Neural crest cell (in vitro differentiated cells): ENCODE measurements at regions not wholly inside any gene's neighbourhood (a gene's known extent, or its start where the extent isn't known, plus 50 kb on each side); places are given as distances from the start of the nearest gene placed in this dataset.

Source experiments
- DNase-seq: peaks from one replicate; pipeline ENCODE4 v3.0.0; 2021; ENCODE audit warnings: low read depth, mixed read lengths, low spot score
- H3K27ac Mint-ChIP-seq: one replicate; pipeline ENCODE4 v1.8.0; 2021; ENCODE audit warnings: mild to moderate bottlenecking, mixed read lengths; ENCODE audit not compliant: unreplicated experiment
- H3K27me3 Mint-ChIP-seq: 2 replicates; pipeline ENCODE4 v1.8.0; 2021; ENCODE audit warnings: low read depth, mild to moderate bottlenecking, mixed read lengths
- H3K36me3 Mint-ChIP-seq: 2 replicates; pipeline ENCODE4 v1.8.0; 2021; ENCODE audit warnings: low read depth, mild to moderate bottlenecking, mixed read lengths
- H3K4me1 Mint-ChIP-seq: 2 replicates; pipeline ENCODE4 v1.8.0; 2021; ENCODE audit warnings: mixed read lengths
- H3K4me3 Mint-ChIP-seq: one replicate; pipeline ENCODE4 v1.8.0; 2021; ENCODE audit warnings: mild to moderate bottlenecking, mixed read lengths
- H3K9me3 Mint-ChIP-seq: 2 replicates; pipeline ENCODE4 v1.8.0; 2021; ENCODE audit warnings: mixed read lengths
- CTCF ChIP-seq: fragments of 200-600 bp; sonication (generic); conservative IDR thresholded peaks from 2 replicates; pipeline ENCODE4 v1.5.0; 2021; ENCODE audit warnings: antibody characterized with exemption, mild to moderate bottlenecking

GRCh38 chr17:15048933-15049794 is 216.0 kb downstream of the PMP22 start:
- Mint-ChIP-seq H3K27ac (no peak overlapping the region), H3K4me1 (peaks cover 24% of the 10 kb centered on the region), H3K36me3 (no peaks in the 10 kb centered on the region), H3K27me3 (no peaks in the 10 kb centered on the region), H3K4me3 (peak overlapping the region; percentile 0), H3K9me3 (peaks cover 2% of the 10 kb centered on the region)
- no peak for DNase-seq
- no peak for TF ChIP-seq CTCF

- TF ChIP-seq CTCF: no peak
- no peaks in the 10 kb centered on the region for H3K27me3 Mint-ChIP-seq
- H3K4me3 Mint-ChIP-seq: no peak overlapping the region
- H3K27ac Mint-ChIP-seq: no peak overlapping the region
- no peak for DNase-seq
- H3K36me3 Mint-ChIP-seq: no peaks in the 10 kb centered on the region
- H3K9me3 Mint-ChIP-seq: no peaks in the 10 kb centered on the region
- H3K4me1 Mint-ChIP-seq: peaks cover 24% of the 10 kb centered on the region
Measured at GRCh38 chr17:15048381-15048780, 216.7 kb downstream of the PMP22 start.

GRCh38 chr17:15042311-15042710 is 222.8 kb downstream of the PMP22 start:
- Mint-ChIP-seq H3K27ac (no peak overlapping the region), H3K9me3 (no peaks in the 10 kb centered on the region), H3K4me1 (peaks cover 4% of the 10 kb centered on the region), H3K36me3 (no peaks in the 10 kb centered on the region), H3K4me3 (no peak overlapping the region), H3K27me3 (no peaks in the 10 kb centered on the region)
- no peak for DNase-seq
- no peak for TF ChIP-seq CTCF

GRCh38 chr17:15039366-15039765 is 225.8 kb downstream of the PMP22 start:
- TF ChIP-seq CTCF: no peak
- no peak for DNase-seq
- no peaks in the 10 kb centered on the region for H3K36me3 Mint-ChIP-seq
- H3K4me1 Mint-ChIP-seq: peaks cover 4% of the 10 kb centered on the region
- H3K4me3 Mint-ChIP-seq: no peak overlapping the region
- no peak overlapping the region for H3K27ac Mint-ChIP-seq
- H3K9me3 Mint-ChIP-seq: no peaks in the 10 kb centered on the region
- no peaks in the 10 kb centered on the region for H3K27me3 Mint-ChIP-seq

- H3K4me3 Mint-ChIP-seq: no peak overlapping the region
- H3K36me3 Mint-ChIP-seq: no peaks in the 10 kb centered on the region
- no peak overlapping the region for H3K27ac Mint-ChIP-seq
- H3K27me3 Mint-ChIP-seq: no peaks in the 10 kb centered on the region
- peaks cover 9% of the 10 kb centered on the region for H3K4me1 Mint-ChIP-seq
- DNase-seq: no peak
- H3K9me3 Mint-ChIP-seq: no peaks in the 10 kb centered on the region
- no peak for TF ChIP-seq CTCF
Measured at GRCh38 chr17:15038656-15039055, 226.5 kb downstream of the PMP22 start.
